Endodermal cell (in vitro differentiated cells): ENCODE measurements at regions not wholly inside any gene's neighbourhood (a gene's known extent, or its start where the extent isn't known, plus 50 kb on each side); places are given as distances from the start of the nearest gene placed in this dataset.

ENCODE experiments used
- DNase-seq: peaks from one replicate; pipeline ENCODE4 v3.0.0-alpha.2; 2017
- H3K27ac ChIP-seq: 2 replicates; pipeline ENCODE4 v1.5.1; 2013; ENCODE audit warnings: mild to moderate bottlenecking, low read depth, low read length, moderate library complexity
- H3K27me3 ChIP-seq: 2 replicates; pipeline ENCODE4 v1.6.1; 2013; ENCODE audit warnings: mild to moderate bottlenecking, low read length, moderate library complexity; ENCODE audit not compliant: insufficient read depth, control insufficient read depth, poor library complexity, severe bottlenecking
- H3K36me3 ChIP-seq: 2 replicates; pipeline ENCODE4 v1.7.0; 2013; ENCODE audit warnings: mild to moderate bottlenecking, low read length, moderate library complexity; ENCODE audit not compliant: control insufficient read depth, insufficient read depth
- H3K4me1 ChIP-seq: one replicate; pipeline ENCODE4 v1.7.0; 2013; ENCODE audit warnings: low read length; ENCODE audit not compliant: control insufficient read depth, insufficient read depth
- H3K4me3 ChIP-seq: 2 replicates; pipeline ENCODE4 v1.5.1; 2013; ENCODE audit warnings: mild to moderate bottlenecking, low read length, moderate library complexity
- H3K9ac ChIP-seq: 2 replicates; pipeline ENCODE4 v1.6.1; 2013; ENCODE audit warnings: mild to moderate bottlenecking, low read length, moderate library complexity; ENCODE audit not compliant: poor library complexity, severe bottlenecking; ENCODE audit errors: extremely low read depth
- H3K9me3 ChIP-seq: 2 replicates; pipeline ENCODE4 v1.6.1; 2013; ENCODE audit warnings: mild to moderate bottlenecking, low read length, moderate library complexity; ENCODE audit not compliant: control insufficient read depth
- H3K27ac Mint-ChIP-seq: 2 replicates; pipeline ENCODE4 v1.8.0; 2020; ENCODE audit warnings: mixed read lengths
- H3K27me3 Mint-ChIP-seq: 2 replicates; pipeline ENCODE4 v1.8.0; 2021; ENCODE audit warnings: mild to moderate bottlenecking, mixed read lengths; ENCODE audit not compliant: insufficient read depth
- H3K36me3 Mint-ChIP-seq: 2 replicates; pipeline ENCODE4 v1.8.0; 2020; ENCODE audit warnings: low read depth, mixed read lengths
- H3K4me1 Mint-ChIP-seq: 2 replicates; pipeline ENCODE4 v1.8.0; 2020; ENCODE audit warnings: mixed read lengths
- H3K4me3 Mint-ChIP-seq: 2 replicates; pipeline ENCODE4 v1.8.0; 2020; ENCODE audit warnings: mild to moderate bottlenecking, moderate library complexity, mixed read lengths
- H3K9me3 Mint-ChIP-seq: 2 replicates; pipeline ENCODE4 v1.8.0; 2020; ENCODE audit warnings: mild to moderate bottlenecking, mixed read lengths
- CTCF ChIP-seq: fragments of 200-600 bp; sonication (generic); conservative IDR thresholded peaks from 2 replicates; pipeline ENCODE4 v1.5.0; 2021; ENCODE audit warnings: antibody characterized with exemption, mild to moderate bottlenecking
- WGBS, 2 experiments: methylation state at CpG; one replicate each; pipeline versions ENCODE4 v1.1.5 to v1.1.7; 2013; ENCODE audit warnings: missing lambda C conversion rate in 2 of 2, mixed read lengths in 1 of 2; ENCODE audit not compliant: insufficient coverage in 1 of 2, insufficient read length in 1 of 2; 5-methylcytosine and 5-hydroxymethylcytosine counted together

- Histone ChIP-seq H3K36me3 (no peaks in the 10 kb centered on the region), H3K27ac (no peak overlapping the region), H3K4me3 (no peak overlapping the region), H3K9me3 (no peaks in the 10 kb centered on the region), H3K27me3 (no peaks in the 10 kb centered on the region), H3K4me1 (no peaks in the 10 kb centered on the region), H3K9ac (no peak overlapping the region)
- no peak overlapping the region for H3K27ac Mint-ChIP-seq
- H3K9me3 Mint-ChIP-seq, result no peaks in the 10 kb centered on the region
- no peaks in the 10 kb centered on the region for H3K27me3 Mint-ChIP-seq
- no peak overlapping the region for H3K4me3 Mint-ChIP-seq
- H3K36me3 Mint-ChIP-seq, result no peaks in the 10 kb centered on the region
- WGBS, 2 experiments, result 92% methylated on average over 1 of the region's 2 CpGs; no CpG with 5 or more reads in 1 of the 2 experiments
- DNase-seq, result no peak
- H3K4me1 Mint-ChIP-seq, result no peaks in the 10 kb centered on the region
- TF ChIP-seq CTCF, result no peak
Observed at GRCh38 chrX:109793191-109793590, 60.1 kb upstream of the ACSL4 start.

GRCh38 chrX:109795682-109796081, 62.6 kb upstream of the ACSL4 start:
- 90 to 100% methylated on average over 2 to 4 of the region's 4 CpGs for WGBS, 2 experiments
- no peak overlapping the region for H3K27ac ChIP-seq
- H3K4me3 ChIP-seq, result no peak overlapping the region
- H3K27me3 Mint-ChIP-seq, result no peaks in the 10 kb centered on the region
- H3K4me3 Mint-ChIP-seq, result no peak overlapping the region
- no peak overlapping the region for H3K9ac ChIP-seq
- H3K9me3 ChIP-seq, result no peaks in the 10 kb centered on the region
- H3K9me3 Mint-ChIP-seq, result no peaks in the 10 kb centered on the region
- no peaks in the 10 kb centered on the region for H3K4me1 Mint-ChIP-seq
- no peaks in the 10 kb centered on the region for H3K27me3 ChIP-seq
- no peaks in the 10 kb centered on the region for H3K36me3 ChIP-seq
- no peaks in the 10 kb centered on the region for H3K36me3 Mint-ChIP-seq
- no peak for TF ChIP-seq CTCF
- no peak for DNase-seq
- H3K4me1 ChIP-seq, result no peaks in the 10 kb centered on the region
- no peak overlapping the region for H3K27ac Mint-ChIP-seq

GRCh38 chrX:109797311-109797975, 64.4 kb upstream of the ACSL4 start:
- no peak for DNase-seq
- Histone ChIP-seq H3K36me3 (no peaks in the 10 kb centered on the region), H3K9me3 (no peaks in the 10 kb centered on the region), H3K27me3 (no peaks in the 10 kb centered on the region), H3K27ac (no peak overlapping the region), H3K4me1 (no peaks in the 10 kb centered on the region), H3K9ac (no peak overlapping the region), H3K4me3 (no peak overlapping the region)
- 100% methylated on average over 1 of the region's 1 CpG; no CpG with 5 or more reads in 1 of the 2 experiments for WGBS, 2 experiments
- H3K36me3 Mint-ChIP-seq, result no peaks in the 10 kb centered on the region
- H3K27ac Mint-ChIP-seq, result no peak overlapping the region
- no peak for TF ChIP-seq CTCF
- H3K4me3 Mint-ChIP-seq, result no peak overlapping the region
- no peaks in the 10 kb centered on the region for H3K4me1 Mint-ChIP-seq
- no peaks in the 10 kb centered on the region for H3K27me3 Mint-ChIP-seq
- no peaks in the 10 kb centered on the region for H3K9me3 Mint-ChIP-seq
